Erythroblast (primary cell): ENCODE measurements at regions not wholly inside any gene's neighbourhood (a gene's known extent, or its start where the extent isn't known, plus 50 kb on each side); places are given as distances from the start of the nearest gene placed in this dataset.

ENCODE experiments used
- GATA1 ChIP-seq: IDR thresholded peaks from 2 replicates; pipeline ENCODE4 v1.6.1; 2011; ENCODE audit warnings: low read depth, mild to moderate bottlenecking, control low read depth, low read length, moderate library complexity
- POLR2A ChIP-seq: IDR thresholded peaks from 2 replicates; pipeline ENCODE4 v1.6.1; 2011; ENCODE audit warnings: mild to moderate bottlenecking, low read length

- no peak for TF ChIP-seq POLR2A
- no peak for TF ChIP-seq GATA1
Observed at GRCh38 chr16:7246578-7246977, 86.1 kb upstream of the RBFOX1 start.
